ENCODE measurements at regions not wholly inside any gene's neighbourhood (a gene's known extent, or its start where the extent isn't known, plus 50 kb on each side); places are given as distances from the start of the nearest gene placed in this dataset.

DNA sequence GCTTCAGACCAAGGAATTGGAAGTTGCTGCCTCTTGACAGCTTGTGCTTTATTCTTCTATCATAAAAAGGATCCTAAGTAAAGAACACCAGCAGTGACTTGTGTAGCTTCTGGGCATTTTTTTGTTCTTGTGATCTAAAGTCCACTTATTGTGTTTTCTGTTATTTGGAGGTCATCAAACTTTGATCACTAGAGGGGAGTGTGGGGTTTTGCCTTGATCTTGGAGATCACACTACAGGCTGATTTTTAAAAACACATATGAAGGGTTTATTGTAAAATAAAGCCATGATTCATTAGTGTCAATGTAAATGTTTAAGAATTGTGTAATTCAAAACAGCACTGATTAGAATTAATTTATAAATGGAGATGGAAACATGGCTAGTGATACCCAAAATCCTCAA, 328.7 kb upstream of the EDNRB start:
- CTCF ChIA-PET, result no interaction called here
- intact Hi-C loops (cut with micrococcal nuclease), result no loop called here
- Mint-ChIP-seq H3K4me1 (no peaks in the 10 kb centered on the region), H3K4me3 (no peak overlapping the region), H3K36me3 (ENCODE audit: low read depth) (no peaks in the 10 kb centered on the region), H3K27me3 (no peaks in the 10 kb centered on the region), H3K9me3 (no peaks in the 10 kb centered on the region), H3K27ac (no peak overlapping the region)
- ATAC-seq (ENCODE audit: low read depth), result no peak
- POLR2A ChIA-PET, result no interaction called here
- TF ChIP-seq, protein P1, sequence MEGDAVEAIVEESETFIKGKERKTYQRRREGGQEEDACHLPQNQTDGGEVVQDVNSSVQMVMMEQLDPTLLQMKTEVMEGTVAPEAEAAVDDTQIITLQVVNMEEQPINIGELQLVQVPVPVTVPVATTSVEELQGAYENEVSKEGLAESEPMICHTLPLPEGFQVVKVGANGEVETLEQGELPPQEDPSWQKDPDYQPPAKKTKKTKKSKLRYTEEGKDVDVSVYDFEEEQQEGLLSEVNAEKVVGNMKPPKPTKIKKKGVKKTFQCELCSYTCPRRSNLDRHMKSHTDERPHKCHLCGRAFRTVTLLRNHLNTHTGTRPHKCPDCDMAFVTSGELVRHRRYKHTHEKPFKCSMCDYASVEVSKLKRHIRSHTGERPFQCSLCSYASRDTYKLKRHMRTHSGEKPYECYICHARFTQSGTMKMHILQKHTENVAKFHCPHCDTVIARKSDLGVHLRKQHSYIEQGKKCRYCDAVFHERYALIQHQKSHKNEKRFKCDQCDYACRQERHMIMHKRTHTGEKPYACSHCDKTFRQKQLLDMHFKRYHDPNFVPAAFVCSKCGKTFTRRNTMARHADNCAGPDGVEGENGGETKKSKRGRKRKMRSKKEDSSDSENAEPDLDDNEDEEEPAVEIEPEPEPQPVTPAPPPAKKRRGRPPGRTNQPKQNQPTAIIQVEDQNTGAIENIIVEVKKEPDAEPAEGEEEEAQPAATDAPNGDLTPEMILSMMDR (IDR thresholded peaks at IDR 0.05), result no peak
- no peak for DNase-seq

DNA sequence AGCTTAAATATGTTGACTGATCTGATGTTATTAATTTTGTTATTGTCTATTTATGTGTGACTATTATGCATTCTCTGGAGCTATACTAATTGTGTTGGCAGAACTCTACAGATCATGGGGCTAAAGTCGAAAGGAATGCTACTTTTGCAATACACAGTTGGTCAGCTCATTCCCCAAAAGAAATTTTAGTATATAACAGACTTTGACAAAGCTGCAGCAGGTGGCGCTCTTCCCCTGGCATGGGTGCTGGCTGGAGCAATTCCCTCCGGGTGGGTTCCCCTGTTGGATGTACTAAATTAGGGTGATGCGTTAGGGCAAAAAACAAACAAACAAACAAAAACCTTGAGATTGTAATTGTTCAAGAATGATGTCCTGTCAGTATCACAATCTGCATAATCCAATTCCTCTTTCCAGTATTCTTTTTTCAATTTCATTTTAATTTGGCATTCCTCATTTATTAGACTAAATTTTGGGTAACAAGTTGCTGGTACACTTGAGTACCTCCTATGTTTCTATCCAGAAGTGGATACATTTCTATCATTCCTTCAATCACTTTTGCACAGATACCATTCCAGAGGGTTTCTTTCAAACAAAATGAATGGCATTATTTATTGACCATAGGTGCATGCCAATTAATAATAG, 322.8 kb upstream of the EDNRB start:
- no peak for ATAC-seq (ENCODE audit: low read depth)
- no peak overlapping the region for H3K4me3 Mint-ChIP-seq

DNA sequence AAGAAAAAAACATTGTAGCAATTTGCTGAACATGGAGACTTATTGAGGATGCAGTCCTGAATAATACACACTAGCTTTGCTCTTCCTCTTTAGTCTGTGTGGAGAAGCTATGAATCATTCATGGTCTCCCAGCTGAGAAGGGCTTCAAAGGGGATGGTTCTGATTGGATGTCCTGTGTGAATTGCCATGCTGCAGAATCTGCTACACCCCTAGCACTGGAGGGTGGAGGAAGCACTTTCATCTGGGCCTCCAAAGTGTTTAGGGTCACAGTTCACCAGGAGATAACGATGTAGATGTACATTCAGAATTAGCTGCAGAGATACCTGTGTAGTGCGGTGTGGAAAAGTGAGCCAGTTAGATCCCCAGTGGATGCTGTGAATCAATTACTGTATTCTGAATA, 321.1 kb upstream of the EDNRB start:
- CTCF ChIA-PET, result interaction anchor here (1.6 kb wide), 1 partner anchor 739 kb away, joined by 5 read pairs; no protein-coding TSS in a partner anchor
- ATAC-seq (ENCODE audit: low read depth), result no peak
- H3K27me3 Mint-ChIP-seq, result no peaks in the 10 kb centered on the region
- POLR2A ChIA-PET, result no interaction called here
- no peak for DNase-seq
- intact Hi-C loops (cut with micrococcal nuclease), result loop anchor here (2.0 kb wide), 1 partner anchor 1007 kb away; no protein-coding TSS in a partner anchor
- no peaks in the 10 kb centered on the region for H3K9me3 Mint-ChIP-seq
- TF ChIP-seq, protein P1 (IDR thresholded peaks at IDR 0.05), result no peak
- H3K27ac Mint-ChIP-seq, result no peak overlapping the region
- no peak overlapping the region for H3K4me3 Mint-ChIP-seq
- H3K36me3 Mint-ChIP-seq (ENCODE audit: low read depth), result no peaks in the 10 kb centered on the region
- H3K4me1 Mint-ChIP-seq, result no peaks in the 10 kb centered on the region

More for the DNA sequence above, 322.8 kb upstream of the EDNRB start:
- CTCF ChIA-PET, result interaction anchor here (1.1 to 1.2 kb wide), 3 partner anchors 12 to 1300 kb away, joined by 3 to 6 read pairs (median 4); no protein-coding TSS in a partner anchor
- Mint-ChIP-seq H3K27me3 (no peaks in the 10 kb centered on the region), H3K27ac (no peak overlapping the region), H3K36me3 (ENCODE audit: low read depth) (no peaks in the 10 kb centered on the region), H3K9me3 (no peaks in the 10 kb centered on the region), H3K4me1 (no peaks in the 10 kb centered on the region)
- POLR2A ChIA-PET, result no interaction called here
- intact Hi-C loops (cut with micrococcal nuclease), result loop anchor here (1.0 to 2.0 kb wide), 2 partner anchors 737 to 1005 kb away; no protein-coding TSS in a partner anchor
- no peak for DNase-seq
- TF ChIP-seq, protein P1 (IDR thresholded peaks at IDR 0.05), result no peak

DNA sequence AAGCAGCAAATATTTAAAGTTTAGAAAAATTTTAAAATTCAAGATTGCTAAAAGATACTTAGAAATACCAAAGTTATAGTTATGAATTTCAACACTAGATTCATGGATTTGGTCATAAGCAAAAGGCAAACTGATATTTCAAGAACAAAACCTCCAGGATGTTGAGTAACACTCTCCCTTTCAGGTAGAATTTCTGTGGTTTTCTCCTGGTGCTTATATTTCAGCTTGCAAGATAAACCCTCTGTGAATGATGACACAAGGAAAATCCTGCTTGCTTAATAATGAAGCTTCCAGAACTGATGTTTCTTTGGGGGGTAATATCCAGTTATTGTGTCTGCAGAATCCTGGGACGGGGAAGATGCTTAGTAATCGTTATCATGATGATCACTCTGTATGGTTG, 320.3 kb upstream of the EDNRB start:
- TF ChIP-seq, protein P1 (IDR thresholded peaks at IDR 0.05), result no peak
- no peak for ATAC-seq (ENCODE audit: low read depth)
- no peaks in the 10 kb centered on the region for H3K4me1 Mint-ChIP-seq
- H3K9me3 Mint-ChIP-seq, result no peaks in the 10 kb centered on the region
- intact Hi-C loops (cut with micrococcal nuclease), result no loop called here
- no peak for DNase-seq
- H3K36me3 Mint-ChIP-seq (ENCODE audit: low read depth), result no peaks in the 10 kb centered on the region
- POLR2A ChIA-PET, result no interaction called here
- H3K27ac Mint-ChIP-seq, result no peak overlapping the region
- CTCF ChIA-PET, result interaction anchor here (1.6 kb wide), 1 partner anchor 739 kb away, joined by 5 read pairs; no protein-coding TSS in a partner anchor
- no peak overlapping the region for H3K4me3 Mint-ChIP-seq
- H3K27me3 Mint-ChIP-seq, result no peaks in the 10 kb centered on the region

DNA sequence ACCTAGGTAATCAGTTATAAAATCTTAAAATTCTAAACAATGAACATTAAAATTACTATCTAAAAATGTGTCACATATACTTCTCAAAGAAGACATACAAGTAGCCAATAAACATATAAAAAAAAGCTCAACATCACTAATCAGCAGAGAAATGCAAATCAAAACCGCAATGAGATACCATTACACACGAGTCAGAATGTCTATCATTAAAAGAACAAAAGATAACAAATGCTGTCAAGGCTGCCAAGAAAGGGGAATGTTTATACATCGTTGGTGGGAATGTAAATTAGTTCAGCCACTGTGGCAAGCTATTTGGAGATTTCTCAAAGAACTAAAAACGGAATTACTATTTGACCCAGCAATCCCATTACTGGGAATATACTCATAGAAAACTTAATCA, 310.3 kb upstream of the EDNRB start:
- Mint-ChIP-seq H3K27ac (no peak overlapping the region), H3K36me3 (ENCODE audit: low read depth) (no peaks in the 10 kb centered on the region), H3K4me3 (no peak overlapping the region), H3K9me3 (no peaks in the 10 kb centered on the region), H3K27me3 (no peaks in the 10 kb centered on the region), H3K4me1 (no peaks in the 10 kb centered on the region)
- DNase-seq (no peak), ATAC-seq (ENCODE audit: low read depth) (no peak)
- TF ChIP-seq, protein P1 (IDR thresholded peaks at IDR 0.05), result no peak
- CTCF ChIA-PET, result no interaction called here
- POLR2A ChIA-PET, result no interaction called here
- intact Hi-C loops (cut with micrococcal nuclease), result no loop called here
